Adrenal gland (tissue), 5 donors: ENCODE measurements at regions not wholly inside any gene's neighbourhood (a gene's known extent, or its start where the extent isn't known, plus 50 kb on each side); places are given as distances from the start of the nearest gene placed in this dataset.

Experiments used
- CTCF ChIP-seq, 6 experiments: fragments of 450-650 bp in 4 of 6; fragments of 200-600 bp in 2 of 6; sonication (generic) in 1 of 6; IDR thresholded peaks; 1 replicate in 5 of 6; 2 replicates in 1 of 6; pipeline versions ENCODE4 v1.5.1 to v1.8.0; 2016 to 2021; ENCODE audit warnings: antibody characterized with exemption in 6 of 6, mild to moderate bottlenecking in 2 of 6, moderate library complexity in 1 of 6
- POLR2A ChIP-seq, 2 donors: fragments of 450-650 bp; IDR thresholded peaks; one replicate each; pipeline ENCODE4 v1.6.1; 2017; ENCODE audit warnings: antibody characterized with exemption in 2 of 2, mild to moderate bottlenecking in 2 of 2, moderate library complexity in 1 of 2
- donor health status: DM: no; HTN: no; CAD: no.

DNA sequence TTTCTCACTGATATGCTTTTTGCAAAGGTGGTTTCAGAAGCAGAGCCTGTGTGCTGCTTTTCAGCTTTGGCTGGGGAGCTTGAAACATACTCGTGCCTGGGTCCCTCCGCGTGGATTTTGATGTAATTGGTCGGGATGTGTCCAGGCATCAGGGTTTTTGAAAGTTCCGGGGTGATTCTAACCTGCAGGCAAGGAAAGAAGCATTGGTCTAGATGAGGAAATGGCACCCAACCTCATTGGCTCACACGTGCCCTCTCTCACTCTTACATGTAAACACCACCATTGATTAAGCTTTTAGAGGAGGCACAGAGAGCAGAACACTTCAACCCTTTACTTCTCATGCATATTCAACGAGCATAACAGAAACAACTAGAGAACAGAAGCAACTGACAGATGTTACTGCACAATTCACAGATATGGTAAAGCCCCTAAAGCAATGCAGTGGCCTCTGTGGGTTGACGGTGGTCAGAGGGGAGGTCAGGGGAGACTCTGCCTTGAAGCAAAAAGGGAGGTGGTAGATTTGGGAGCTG, 112.1 kb downstream of the TLR5 start:
- no peak for TF ChIP-seq CTCF (IDR thresholded peaks at IDR 0.05)
- TF ChIP-seq POLR2A (IDR thresholded peaks at IDR 0.05): no peak
